ENCODE measurements at regions not wholly inside any gene's neighbourhood (a gene's known extent, or its start where the extent isn't known, plus 50 kb on each side); places are given as distances from the start of the nearest gene placed in this dataset.

GRCh38 chr4:23369331-23369730, 520.5 kb downstream of the PPARGC1A start:
- H3K9ac ChIP-seq (ENCODE audit: insufficient read depth, low read length), result no peak overlapping the region
- DNase-seq (ENCODE audit: low read depth in 2 of 2), result no peak

DNA sequence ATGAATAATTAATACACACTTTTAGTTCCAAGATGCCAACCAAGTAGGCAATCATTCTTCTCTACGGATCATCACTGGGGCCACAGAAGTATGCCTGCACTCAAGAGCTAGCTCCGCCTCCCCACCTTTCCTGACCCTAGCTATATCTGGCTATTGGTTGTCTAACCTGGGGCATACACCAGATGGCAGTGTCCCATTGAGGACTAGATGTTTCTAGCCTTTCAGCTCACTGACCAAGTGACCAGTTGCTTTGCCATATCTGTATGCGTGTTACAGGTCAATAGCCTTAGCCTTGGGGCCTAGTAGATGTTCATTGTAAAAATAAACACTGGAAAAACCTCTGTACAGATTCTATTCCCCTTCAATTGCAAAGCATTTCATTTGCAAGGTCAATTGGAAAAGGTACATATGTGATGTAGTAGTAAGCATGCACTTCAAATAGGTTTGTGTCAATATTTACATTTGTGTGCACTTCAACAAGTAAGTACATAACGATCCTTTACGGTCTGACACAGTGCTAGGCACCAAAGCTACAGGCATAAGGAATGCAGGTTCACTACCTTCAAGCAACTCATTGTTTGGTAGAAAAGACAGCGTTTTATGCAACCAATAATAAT, 521.7 kb downstream of the PPARGC1A start:
- Histone ChIP-seq H3K27me3 (ENCODE audit: control insufficient read depth, insufficient read depth, low read length) (no peaks in the 10 kb centered on the region), H2AFZ (ENCODE audit: low read length) (no peak overlapping the region), H3K9ac (ENCODE audit: insufficient read depth, low read length) (no peak overlapping the region), H3K9me3 (ENCODE audit: control insufficient read depth, insufficient read depth, low read depth, low read length) (no peaks in the 10 kb centered on the region), H3K79me2 (ENCODE audit: control insufficient read depth, insufficient read depth, low read length) (no peaks in the 10 kb centered on the region), H4K20me1 (ENCODE audit: control insufficient read depth, extremely low read depth, insufficient read depth, low read length) (no peaks in the 10 kb centered on the region), H3K36me3 (ENCODE audit: control insufficient read depth, insufficient read depth, low read length) (no peaks in the 10 kb centered on the region), H3K27ac (ENCODE audit: insufficient read depth, low read length) (no peak overlapping the region), H3K4me2 (ENCODE audit: extremely low read depth, insufficient read depth, low read length) (no peak overlapping the region), H3K4me1 (ENCODE audit: control insufficient read depth, extremely low read depth, insufficient read depth, low read length) (no peaks in the 10 kb centered on the region), H3K4me3 (replicated peaks in 1 of 4; ENCODE audit: control extremely low read depth in 1 of 4, insufficient read depth in 1 of 4, low read depth in 3 of 4, low read length in 4 of 4) (no peak overlapping the region)
- peak in 1 of 2 donors; percentile 8 for DNase-seq (ENCODE audit: low read depth in 2 of 2)
- TF ChIP-seq CTCF (conservative IDR thresholded peaks at IDR 0.05 in 1 of 2, IDR thresholded peaks at IDR 0.05 in 1 of 2; ENCODE audit: low read depth in 1 of 2, low read length in 2 of 2), result peak in 1 of 2 donors; percentile 16
- no peak for TF ChIP-seq EZH2 (IDR thresholded peaks at IDR 0.05; ENCODE audit: low read length, missing control alignments)

More at GRCh38 chr4:23369331-23369730, 520.5 kb downstream of the PPARGC1A start:
- Histone ChIP-seq H3K79me2 (ENCODE audit: control insufficient read depth, insufficient read depth, low read length) (no peaks in the 10 kb centered on the region), H3K9me3 (ENCODE audit: control insufficient read depth, insufficient read depth, low read depth, low read length) (no peaks in the 10 kb centered on the region), H3K4me3 (replicated peaks in 1 of 4; ENCODE audit: control extremely low read depth in 1 of 4, insufficient read depth in 1 of 4, low read depth in 3 of 4, low read length in 4 of 4) (no peak overlapping the region), H3K4me1 (ENCODE audit: control insufficient read depth, extremely low read depth, insufficient read depth, low read length) (no peaks in the 10 kb centered on the region), H3K4me2 (ENCODE audit: extremely low read depth, insufficient read depth, low read length) (no peak overlapping the region), H3K27me3 (ENCODE audit: control insufficient read depth, insufficient read depth, low read length) (no peaks in the 10 kb centered on the region), H4K20me1 (ENCODE audit: control insufficient read depth, extremely low read depth, insufficient read depth, low read length) (no peaks in the 10 kb centered on the region), H2AFZ (ENCODE audit: low read length) (no peak overlapping the region), H3K36me3 (ENCODE audit: control insufficient read depth, insufficient read depth, low read length) (no peaks in the 10 kb centered on the region), H3K27ac (ENCODE audit: insufficient read depth, low read length) (no peak overlapping the region)
- TF ChIP-seq EZH2 (IDR thresholded peaks at IDR 0.05; ENCODE audit: low read length, missing control alignments) (no peak), CTCF (conservative IDR thresholded peaks at IDR 0.05 in 1 of 2, IDR thresholded peaks at IDR 0.05 in 1 of 2; ENCODE audit: low read depth in 1 of 2, low read length in 2 of 2) (no peak)

DNA sequence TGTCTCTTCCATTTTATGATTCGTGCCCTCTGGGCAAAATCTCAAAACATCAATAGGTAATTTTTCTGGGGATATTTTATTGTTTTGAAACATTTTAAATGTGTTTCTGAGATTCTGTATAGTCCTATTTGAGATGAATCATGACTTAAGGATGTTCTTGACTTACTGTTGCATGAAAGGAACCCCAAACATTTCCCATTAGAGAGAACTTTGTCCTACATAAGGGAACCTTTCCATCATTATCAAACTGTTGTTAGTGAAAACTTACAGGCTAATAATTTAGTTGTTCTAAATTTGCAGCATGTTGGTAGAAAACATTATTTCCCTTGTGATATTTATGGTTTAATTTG, 523.3 kb downstream of the PPARGC1A start:
- no peak overlapping the region for H3K27ac ChIP-seq (ENCODE audit: insufficient read depth, low read length)
- H3K9ac ChIP-seq (ENCODE audit: insufficient read depth, low read length), result no peak overlapping the region
- no peak overlapping the region for H2AFZ ChIP-seq (ENCODE audit: low read length)
- H3K36me3 ChIP-seq (ENCODE audit: control insufficient read depth, insufficient read depth, low read length), result no peaks in the 10 kb centered on the region
- no peak for DNase-seq (ENCODE audit: low read depth in 2 of 2)
- TF ChIP-seq CTCF (conservative IDR thresholded peaks at IDR 0.05 in 1 of 2, IDR thresholded peaks at IDR 0.05 in 1 of 2; ENCODE audit: low read depth in 1 of 2, low read length in 2 of 2), result no peak
- no peak for TF ChIP-seq EZH2 (IDR thresholded peaks at IDR 0.05; ENCODE audit: low read length, missing control alignments)
- H3K79me2 ChIP-seq (ENCODE audit: control insufficient read depth, insufficient read depth, low read length), result no peaks in the 10 kb centered on the region
- H4K20me1 ChIP-seq (ENCODE audit: control insufficient read depth, extremely low read depth, insufficient read depth, low read length), result no peaks in the 10 kb centered on the region
- H3K4me2 ChIP-seq (ENCODE audit: extremely low read depth, insufficient read depth, low read length), result no peak overlapping the region
- H3K9me3 ChIP-seq (ENCODE audit: control insufficient read depth, insufficient read depth, low read depth, low read length), result no peaks in the 10 kb centered on the region
- H3K4me1 ChIP-seq (ENCODE audit: control insufficient read depth, extremely low read depth, insufficient read depth, low read length), result no peaks in the 10 kb centered on the region
- H3K27me3 ChIP-seq (ENCODE audit: control insufficient read depth, insufficient read depth, low read length), result no peaks in the 10 kb centered on the region
- H3K4me3 ChIP-seq (replicated peaks in 1 of 4; ENCODE audit: control extremely low read depth in 1 of 4, insufficient read depth in 1 of 4, low read depth in 3 of 4, low read length in 4 of 4), result no peak overlapping the region

Measured in fibroblast of lung (primary cell).